ENCODE measurements at regions not wholly inside any gene's neighbourhood (a gene's known extent, or its start where the extent isn't known, plus 50 kb on each side); places are given as distances from the start of the nearest gene placed in this dataset.

- DNase-seq = peak; percentile 77
- peak; percentile 90 for TF ChIP-seq CTCF (IDR thresholded peaks at IDR 0.05; ENCODE audit: low read depth, low read length)
- Histone ChIP-seq H3K4me3 (ENCODE audit: low read depth, low read length) (no peak overlapping the region), H3K36me3 (no peaks in the 10 kb centered on the region; the same call in 1 of the 2 replicates), H3K9me3 (no peaks in the 10 kb centered on the region), H3K4me1 (peaks cover 52% of the 10 kb centered on the region), H3K27me3 (no peaks in the 10 kb centered on the region)
Measured at GRCh38 chr4:173752610-173753230, 222.7 kb upstream of the HAND2 start.

- Histone ChIP-seq H3K4me3 (ENCODE audit: low read depth, low read length) (peak overlapping the region; percentile 39), H3K27me3 (no peaks in the 10 kb centered on the region), H3K36me3 (no peaks in the 10 kb centered on the region), H3K9me3 (peaks cover 2% of the 10 kb centered on the region; the same call in 1 of the 2 replicates), H3K4me1 (peaks cover 65% of the 10 kb centered on the region)
- peak; percentile 47 for DNase-seq
- TF ChIP-seq CTCF (IDR thresholded peaks at IDR 0.05; ENCODE audit: low read depth, low read length) = peak; percentile 54; the same call in 1 of the 2 replicates
Measured at GRCh38 chr4:173748353-173748752, 218.3 kb upstream of the HAND2 start.

- TF ChIP-seq CTCF (IDR thresholded peaks at IDR 0.05; ENCODE audit: low read depth, low read length) = no peak
- no peaks in the 10 kb centered on the region for H3K27me3 ChIP-seq
- peak overlapping the region; percentile 39 for H3K4me3 ChIP-seq (ENCODE audit: low read depth, low read length)
- peaks cover 2% of the 10 kb centered on the region; the same call in 1 of the 2 replicates for H3K9me3 ChIP-seq
- peaks cover 59% of the 10 kb centered on the region for H3K4me1 ChIP-seq
- H3K36me3 ChIP-seq = no peaks in the 10 kb centered on the region
- no peak for DNase-seq
Measured at GRCh38 chr4:173747537-173748257, 217.7 kb upstream of the HAND2 start.

GRCh38 chr4:173746424-173746823, 216.4 kb upstream of the HAND2 start:
- Histone ChIP-seq H3K36me3 (no peaks in the 10 kb centered on the region), H3K4me3 (ENCODE audit: low read depth, low read length) (0 out of 2 replicates have a peak overlapping the region, but pooled peaks have one; percentile 1), H3K27me3 (no peaks in the 10 kb centered on the region), H3K9me3 (peaks cover 2% of the 10 kb centered on the region; the same call in 1 of the 2 replicates), H3K4me1 (peaks cover 49% of the 10 kb centered on the region)
- TF ChIP-seq CTCF (IDR thresholded peaks at IDR 0.05; ENCODE audit: low read depth, low read length) = no peak
- DNase-seq = no peak

- no peak for TF ChIP-seq CTCF (IDR thresholded peaks at IDR 0.05; ENCODE audit: low read depth, low read length)
- H3K27me3 ChIP-seq = no peaks in the 10 kb centered on the region
- H3K36me3 ChIP-seq = no peaks in the 10 kb centered on the region
- H3K9me3 ChIP-seq = peaks cover 2% of the 10 kb centered on the region; the same call in 1 of the 2 replicates
- H3K4me1 ChIP-seq = peaks cover 44% of the 10 kb centered on the region
- DNase-seq = no peak
- no peak overlapping the region for H3K4me3 ChIP-seq (ENCODE audit: low read depth, low read length)
Measured at GRCh38 chr4:173745765-173746164, 215.7 kb upstream of the HAND2 start.

- no peak overlapping the region for H3K4me3 ChIP-seq (ENCODE audit: low read depth, low read length)
- no peak for TF ChIP-seq CTCF (IDR thresholded peaks at IDR 0.05; ENCODE audit: low read depth, low read length)
- peaks cover 2% of the 10 kb centered on the region; the same call in 1 of the 2 replicates for H3K4me1 ChIP-seq
- no peak for DNase-seq
- H3K36me3 ChIP-seq = no peaks in the 10 kb centered on the region
- H3K9me3 ChIP-seq = no peaks in the 10 kb centered on the region
- no peaks in the 10 kb centered on the region for H3K27me3 ChIP-seq
Measured at GRCh38 chr4:173736840-173737239, 206.8 kb upstream of the HAND2 start.

All from BE2C (cell line).